ENCODE measurements at regions not wholly inside any gene's neighbourhood (a gene's known extent, or its start where the extent isn't known, plus 50 kb on each side); places are given as distances from the start of the nearest gene placed in this dataset.

GRCh38 chr17:68812876-68813584, 142.2 kb downstream of the ABCA8 start:
- no peak for DNase-seq

GRCh38 chr17:68809148-68809547, 146.0 kb downstream of the ABCA8 start:
- no peak for DNase-seq

GRCh38 chr17:68807998-68808772, 147.0 kb downstream of the ABCA8 start:
- no peak for DNase-seq

- no peak for DNase-seq
These were observed 149.6 kb downstream of the ABCA8 start for GRCh38 chr17:68805609-68806008.

GRCh38 chr17:68804777-68805520, 150.2 kb downstream of the ABCA8 start:
- no peak for DNase-seq

GRCh38 chr17:68803164-68803929, 151.8 kb downstream of the ABCA8 start:
- no peak for DNase-seq

GRCh38 chr17:68801335-68802247, 153.6 kb downstream of the ABCA8 start:
- DNase-seq = no peak

- no peak for DNase-seq
These were observed 154.4 kb downstream of the ABCA8 start for GRCh38 chr17:68800751-68801150.

GRCh38 chr17:68794636-68795434, 160.4 kb downstream of the ABCA8 start:
- DNase-seq = no peak

- DNase-seq = no peak
These were observed 162.3 kb downstream of the ABCA8 start for GRCh38 chr17:68792873-68793272.

- no peak for DNase-seq
These were observed 163.0 kb downstream of the ABCA8 start for GRCh38 chr17:68792042-68792685.

- no peak for DNase-seq
These were observed 164.3 kb downstream of the ABCA8 start for GRCh38 chr17:68790931-68791330.

- DNase-seq = no peak
These were observed 164.7 kb downstream of the ABCA8 start for GRCh38 chr17:68790492-68790891.

GRCh38 chr17:68789203-68789962, 165.8 kb downstream of the ABCA8 start:
- no peak for DNase-seq

- DNase-seq = no peak
These were observed 169.4 kb downstream of the ABCA8 start for GRCh38 chr17:68785565-68786486.

- DNase-seq = no peak
These were observed 170.8 kb downstream of the ABCA8 start for GRCh38 chr17:68784431-68784830.

GRCh38 chr17:68783861-68784260, 171.3 kb downstream of the ABCA8 start:
- no peak for DNase-seq

- DNase-seq = no peak
These were observed 172.4 kb downstream of the ABCA8 start for GRCh38 chr17:68782789-68783188.
